GM12873 (cell line): ENCODE measurements at regions not wholly inside any gene's neighbourhood (a gene's known extent, or its start where the extent isn't known, plus 50 kb on each side); places are given as distances from the start of the nearest gene placed in this dataset.
A peak's percentile ranks its signal among the peaks of the same experiment; 100 is the strongest.

Experiments used
- CTCF ChIP-seq: IDR thresholded peaks from 2 replicates; pipeline ENCODE4 v1.5.1; 2012; ENCODE audit warnings: low read depth, mild to moderate bottlenecking, moderate library complexity, low read length, control low read depth; ENCODE audit not compliant: insufficient read depth; ENCODE audit errors: missing control alignments

- TF ChIP-seq CTCF: peak; percentile 79
These were observed 90.0 kb upstream of the EDA2R start for GRCh38 chrX:66728818-66729271.

GRCh38 chrX:66717926-66718325 is 79.0 kb upstream of the EDA2R start:
- no peak for TF ChIP-seq CTCF

GRCh38 chrX:66698273-66699204 is 59.7 kb upstream of the EDA2R start:
- no peak for TF ChIP-seq CTCF
